ENCODE measurements at regions not wholly inside any gene's neighbourhood (a gene's known extent, or its start where the extent isn't known, plus 50 kb on each side); places are given as distances from the start of the nearest gene placed in this dataset.

DNA sequence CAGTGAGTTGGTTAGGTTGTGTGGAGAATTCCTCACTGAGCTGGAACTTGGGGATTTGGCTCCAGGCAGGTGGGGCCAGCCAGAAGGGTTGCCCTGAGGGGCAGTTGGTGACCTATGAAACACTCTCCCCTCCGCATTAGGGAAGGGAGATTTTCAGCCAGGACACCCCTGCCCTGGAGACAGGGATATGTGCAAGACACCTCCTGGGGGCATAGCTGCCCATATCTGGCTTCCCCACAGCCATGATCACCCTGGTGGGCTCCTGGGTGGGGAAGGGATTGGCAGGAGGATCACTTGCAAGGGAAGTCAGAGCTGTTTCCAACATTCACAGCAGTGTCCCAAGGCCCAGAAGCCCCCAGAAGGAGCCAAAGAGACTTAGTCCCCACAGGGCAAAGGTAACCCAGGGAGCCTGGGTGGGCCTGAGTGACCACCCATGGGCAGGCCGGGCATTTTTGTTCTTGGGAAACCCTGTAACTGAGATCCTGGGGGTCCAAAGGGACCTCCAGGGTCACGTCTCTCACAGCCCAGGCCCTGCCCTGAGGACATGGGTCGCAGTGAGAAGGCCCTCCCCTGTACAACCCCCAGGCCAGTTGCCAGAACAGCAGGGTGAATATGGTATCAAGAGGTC is 145.8 kb downstream of the MRPL14 start:
- Mint-ChIP-seq H3K4me3 (ENCODE audit: unreplicated experiment) (no peak overlapping the region), H3K36me3 (ENCODE audit: insufficient read depth, unreplicated experiment) (no peaks in the 10 kb centered on the region), H3K4me1 (ENCODE audit: insufficient read depth, unreplicated experiment) (peaks cover 15% of the 10 kb centered on the region), H3K27ac (ENCODE audit: low read depth, unreplicated experiment) (no peak overlapping the region), H3K9me3 (ENCODE audit: unreplicated experiment) (no peaks in the 10 kb centered on the region), H3K27me3 (ENCODE audit: insufficient read depth, unreplicated experiment) (no peaks in the 10 kb centered on the region)
- ChIA-PET CTCF (interaction anchor here (0.6 kb wide), 2 partner anchors 44 to 212 kb away, joined by 3 read pairs; no protein-coding TSS in a partner anchor), POLR2A (no interaction called here)
- TF ChIP-seq, protein P1, sequence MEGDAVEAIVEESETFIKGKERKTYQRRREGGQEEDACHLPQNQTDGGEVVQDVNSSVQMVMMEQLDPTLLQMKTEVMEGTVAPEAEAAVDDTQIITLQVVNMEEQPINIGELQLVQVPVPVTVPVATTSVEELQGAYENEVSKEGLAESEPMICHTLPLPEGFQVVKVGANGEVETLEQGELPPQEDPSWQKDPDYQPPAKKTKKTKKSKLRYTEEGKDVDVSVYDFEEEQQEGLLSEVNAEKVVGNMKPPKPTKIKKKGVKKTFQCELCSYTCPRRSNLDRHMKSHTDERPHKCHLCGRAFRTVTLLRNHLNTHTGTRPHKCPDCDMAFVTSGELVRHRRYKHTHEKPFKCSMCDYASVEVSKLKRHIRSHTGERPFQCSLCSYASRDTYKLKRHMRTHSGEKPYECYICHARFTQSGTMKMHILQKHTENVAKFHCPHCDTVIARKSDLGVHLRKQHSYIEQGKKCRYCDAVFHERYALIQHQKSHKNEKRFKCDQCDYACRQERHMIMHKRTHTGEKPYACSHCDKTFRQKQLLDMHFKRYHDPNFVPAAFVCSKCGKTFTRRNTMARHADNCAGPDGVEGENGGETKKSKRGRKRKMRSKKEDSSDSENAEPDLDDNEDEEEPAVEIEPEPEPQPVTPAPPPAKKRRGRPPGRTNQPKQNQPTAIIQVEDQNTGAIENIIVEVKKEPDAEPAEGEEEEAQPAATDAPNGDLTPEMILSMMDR (IDR thresholded peaks at IDR 0.05; ENCODE audit: unreplicated experiment) = no peak
- DNase-seq (ENCODE audit: unreplicated experiment) = no peak
- BruUV-seq (replicated peaks) = no TSS peak
- intact Hi-C loops (cut with micrococcal nuclease) = no loop called here

GRCh38 chr6:43980004-43980795 is 147.1 kb downstream of the MRPL14 start:
- H3K4me3 Mint-ChIP-seq (ENCODE audit: unreplicated experiment) = no peak overlapping the region
- H3K27ac Mint-ChIP-seq (ENCODE audit: low read depth, unreplicated experiment) = no peak overlapping the region
- H3K36me3 Mint-ChIP-seq (ENCODE audit: insufficient read depth, unreplicated experiment) = no peaks in the 10 kb centered on the region
- no peak for DNase-seq (ENCODE audit: unreplicated experiment)
- CTCF ChIA-PET = no interaction called here
- peaks cover 15% of the 10 kb centered on the region for H3K4me1 Mint-ChIP-seq (ENCODE audit: insufficient read depth, unreplicated experiment)
- TF ChIP-seq, protein P1 (IDR thresholded peaks at IDR 0.05; ENCODE audit: unreplicated experiment) = no peak
- intact Hi-C loops (cut with micrococcal nuclease) = no loop called here
- POLR2A ChIA-PET = no interaction called here
- H3K9me3 Mint-ChIP-seq (ENCODE audit: unreplicated experiment) = no peaks in the 10 kb centered on the region
- no TSS peak for BruUV-seq (replicated peaks)
- no peaks in the 10 kb centered on the region for H3K27me3 Mint-ChIP-seq (ENCODE audit: insufficient read depth, unreplicated experiment)

DNA sequence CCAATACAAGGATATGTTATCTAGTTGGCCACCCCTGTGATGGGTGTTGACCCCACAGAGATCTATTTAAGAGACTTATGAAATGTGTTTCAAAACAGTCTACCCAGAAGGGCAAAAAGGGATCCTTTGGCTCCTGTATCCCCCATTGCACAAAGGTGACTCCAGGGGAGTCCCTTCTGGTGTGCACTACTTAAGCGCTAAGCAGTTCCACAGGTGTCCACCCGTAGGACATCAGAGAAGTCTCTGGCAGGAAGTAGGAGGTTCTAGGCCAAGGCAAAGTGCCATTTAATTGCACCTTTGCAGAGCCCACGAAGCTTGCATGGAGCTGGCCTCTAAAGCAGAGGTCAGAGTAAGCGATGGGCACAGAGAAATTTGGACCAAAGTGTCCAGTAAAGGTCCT is 147.7 kb downstream of the MRPL14 start:
- BruUV-seq (replicated peaks) = no TSS peak
- TF ChIP-seq, protein P1 (IDR thresholded peaks at IDR 0.05; ENCODE audit: unreplicated experiment) = no peak
- ChIA-PET CTCF (interaction anchor here (0.5 kb wide), 1 partner anchor 1409 kb away, joined by 3 read pairs; no protein-coding TSS in a partner anchor), POLR2A (no interaction called here)
- H3K9me3 Mint-ChIP-seq (ENCODE audit: unreplicated experiment) = no peaks in the 10 kb centered on the region
- no peaks in the 10 kb centered on the region for H3K27me3 Mint-ChIP-seq (ENCODE audit: insufficient read depth, unreplicated experiment)
- H3K27ac Mint-ChIP-seq (ENCODE audit: low read depth, unreplicated experiment) = no peak overlapping the region
- intact Hi-C loops (cut with micrococcal nuclease) = no loop called here
- no peak for DNase-seq (ENCODE audit: unreplicated experiment)
- H3K36me3 Mint-ChIP-seq (ENCODE audit: insufficient read depth, unreplicated experiment) = no peaks in the 10 kb centered on the region
- H3K4me1 Mint-ChIP-seq (ENCODE audit: insufficient read depth, unreplicated experiment) = peaks cover 15% of the 10 kb centered on the region
- no peak overlapping the region for H3K4me3 Mint-ChIP-seq (ENCODE audit: unreplicated experiment)

DNA sequence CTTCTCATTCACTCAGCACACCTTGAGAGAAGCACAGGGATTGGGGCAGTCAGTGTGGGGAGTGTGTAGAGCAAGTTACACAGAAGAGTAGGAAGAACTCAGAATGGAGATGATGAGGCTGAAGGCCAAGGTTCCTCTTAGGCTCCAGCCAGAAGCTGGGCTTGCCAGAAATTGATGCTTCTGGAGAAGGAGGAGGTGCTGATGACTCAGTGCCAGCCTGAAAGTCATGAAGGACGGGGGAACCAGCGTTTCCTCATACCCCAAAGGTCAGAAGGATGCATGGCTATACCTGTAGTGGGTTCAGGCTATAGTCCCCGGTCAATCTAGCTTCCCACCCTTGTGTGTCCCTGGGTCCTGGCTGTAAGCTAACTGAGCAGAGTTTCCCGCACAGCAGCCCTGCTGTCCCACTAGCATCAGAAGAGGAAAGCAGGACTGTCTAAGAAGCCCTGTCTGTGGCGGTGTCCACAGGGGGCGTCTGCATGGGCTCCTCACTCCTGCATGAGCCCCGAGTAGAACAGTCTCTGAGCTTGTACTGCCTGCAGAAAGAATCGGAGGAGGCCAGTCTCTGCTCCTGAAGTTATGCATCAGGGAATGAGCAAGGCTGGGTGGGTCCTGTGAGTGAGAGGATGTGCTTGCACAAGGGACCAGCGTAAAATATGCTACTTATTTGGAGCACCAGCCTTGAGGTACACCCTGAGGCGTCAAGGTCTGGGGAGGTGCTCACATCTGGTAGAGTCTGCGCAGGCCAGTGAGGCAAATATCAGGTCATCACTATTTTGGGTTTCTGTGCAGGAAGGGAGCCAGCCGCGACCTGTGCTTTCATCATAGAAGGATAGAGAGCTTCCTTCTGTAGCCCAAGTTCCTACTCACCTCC is 148.5 kb downstream of the MRPL14 start:
- TF ChIP-seq, protein P1 (IDR thresholded peaks at IDR 0.05; ENCODE audit: unreplicated experiment) = no peak
- Mint-ChIP-seq H3K27ac (ENCODE audit: low read depth, unreplicated experiment) (no peak overlapping the region), H3K9me3 (ENCODE audit: unreplicated experiment) (no peaks in the 10 kb centered on the region), H3K4me3 (ENCODE audit: unreplicated experiment) (no peak overlapping the region), H3K36me3 (ENCODE audit: insufficient read depth, unreplicated experiment) (no peaks in the 10 kb centered on the region), H3K4me1 (ENCODE audit: insufficient read depth, unreplicated experiment) (peaks cover 21% of the 10 kb centered on the region), H3K27me3 (ENCODE audit: insufficient read depth, unreplicated experiment) (no peaks in the 10 kb centered on the region)
- peak; percentile 65 for DNase-seq (ENCODE audit: unreplicated experiment)
- ChIA-PET POLR2A (no interaction called here), CTCF (interaction anchor here (0.6 to 1.8 kb wide), 2 partner anchors 36 to 96 kb away, joined by 3 to 5 read pairs; no protein-coding TSS in a partner anchor)
- intact Hi-C loops (cut with micrococcal nuclease) = no loop called here
- no TSS peak for BruUV-seq (replicated peaks)

Data from MCF 10A (cell line).